ENCODE measurements at regions not wholly inside any gene's neighbourhood (a gene's known extent, or its start where the extent isn't known, plus 50 kb on each side); places are given as distances from the start of the nearest gene placed in this dataset.

- no peak overlapping the region for H3K4me3 ChIP-seq
- DNase-seq (ENCODE audit: low spot score): no peak
- no peak overlapping the region for H3K27ac ChIP-seq
- TF ChIP-seq CTCF (IDR thresholded peaks at IDR 0.05): no peak
Observed at GRCh38 chr3:1998739-1999138, 99.9 kb upstream of the CNTN4 start.

- Histone ChIP-seq H3K27ac (no peak overlapping the region), H3K4me3 (no peak overlapping the region)
- no peak for DNase-seq (ENCODE audit: low spot score)
- TF ChIP-seq CTCF (IDR thresholded peaks at IDR 0.05): no peak
Observed at GRCh38 chr3:2001306-2002108, 97.2 kb upstream of the CNTN4 start.

DNA sequence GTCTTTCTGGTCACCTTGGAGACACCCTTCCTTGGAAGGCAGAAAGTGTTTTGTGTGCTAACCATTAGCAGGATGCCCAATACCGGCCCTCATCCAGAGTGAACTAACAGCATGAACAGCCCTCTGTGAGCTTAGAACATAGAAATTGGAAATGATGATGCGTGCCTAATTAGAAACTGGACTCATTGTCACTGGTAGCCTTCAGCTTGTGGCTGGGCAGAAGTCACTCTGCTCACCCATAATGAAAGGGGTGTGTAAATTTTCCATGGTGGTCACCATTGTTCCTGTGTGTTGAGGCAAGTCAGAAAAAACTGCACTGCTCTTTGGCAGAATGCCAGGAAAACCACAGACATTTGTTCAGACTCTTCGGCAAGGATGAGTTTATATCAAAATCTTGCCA is 74.7 kb upstream of the CNTN4 start:
- no peak overlapping the region for H3K27ac ChIP-seq
- DNase-seq (ENCODE audit: low spot score): no peak
- no peak overlapping the region for H3K4me3 ChIP-seq
- no peak for TF ChIP-seq CTCF (IDR thresholded peaks at IDR 0.05)

GRCh38 chr3:2024713-2025112 is 74.0 kb upstream of the CNTN4 start:
- Histone ChIP-seq H3K4me3 (no peak overlapping the region), H3K27ac (no peak overlapping the region)
- DNase-seq (ENCODE audit: low spot score): no peak
- no peak for TF ChIP-seq CTCF (IDR thresholded peaks at IDR 0.05)

DNA sequence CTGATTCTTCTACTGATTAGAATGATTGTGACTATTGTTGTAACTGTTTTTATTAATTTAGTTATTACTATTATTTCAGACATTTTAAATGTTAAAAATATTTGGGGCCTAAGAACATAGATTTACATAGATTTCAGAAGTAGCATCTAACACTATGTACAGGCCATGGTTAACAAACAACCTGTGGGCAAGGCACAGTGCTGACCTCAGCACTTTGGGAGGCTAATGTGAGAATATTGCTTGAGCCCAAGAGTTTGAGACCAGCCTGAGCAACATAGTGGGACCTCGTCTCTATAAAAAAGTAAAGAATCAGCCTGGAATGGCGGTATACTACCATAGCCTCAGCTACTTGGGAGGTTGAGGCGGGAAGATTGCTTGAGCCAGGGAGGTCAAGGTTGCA is 69.1 kb upstream of the CNTN4 start:
- DNase-seq (ENCODE audit: low spot score): no peak
- no peak overlapping the region for H3K4me3 ChIP-seq
- no peak overlapping the region for H3K27ac ChIP-seq
- TF ChIP-seq CTCF (IDR thresholded peaks at IDR 0.05): no peak

DNA sequence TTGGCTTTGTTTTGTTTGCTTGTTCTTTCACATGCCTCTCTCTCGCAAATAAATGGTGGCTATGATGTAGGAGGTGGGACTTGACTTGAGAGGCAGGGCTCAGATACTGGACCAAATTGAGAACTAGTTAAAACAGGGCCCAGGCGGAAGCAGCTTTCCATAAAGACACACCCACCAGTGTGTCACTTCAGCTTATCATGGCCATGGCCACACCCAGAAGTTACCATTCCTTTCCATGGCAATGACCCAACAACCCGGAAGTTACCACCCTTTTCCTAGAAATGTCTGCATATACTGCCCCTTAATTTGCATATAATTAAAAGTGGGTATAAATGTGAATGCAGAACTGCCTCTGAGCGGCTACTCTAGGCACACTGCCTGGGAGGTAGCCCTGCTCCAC is 62.6 kb upstream of the CNTN4 start:
- no peak for DNase-seq (ENCODE audit: low spot score)
- Histone ChIP-seq H3K4me3 (no peak overlapping the region), H3K27ac (no peak overlapping the region)
- no peak for TF ChIP-seq CTCF (IDR thresholded peaks at IDR 0.05)

- H3K4me3 ChIP-seq: no peak overlapping the region
- DNase-seq (ENCODE audit: low spot score): no peak
- no peak overlapping the region for H3K27ac ChIP-seq
- TF ChIP-seq CTCF (IDR thresholded peaks at IDR 0.05): no peak
Observed at GRCh38 chr3:2041931-2042330, 56.7 kb upstream of the CNTN4 start.
